Breast epithelium (tissue), 4 donors: ENCODE measurements at regions not wholly inside any gene's neighbourhood (a gene's known extent, or its start where the extent isn't known, plus 50 kb on each side); places are given as distances from the start of the nearest gene placed in this dataset.

ENCODE experiments used
- DNase-seq, 2 donors: peaks; one replicate each; pipeline ENCODE4 v3.0.0-alpha.2; 2019; ENCODE audit warnings: low spot score in 2 of 2
- H3K27ac ChIP-seq, 2 donors: fragments of 200-600 bp; sonication (generic) in 1 of 2; one replicate each; pipeline ENCODE4 v1.5.1; 2016 to 2019; ENCODE audit warnings: mild to moderate bottlenecking in 1 of 2
- H3K27me3 ChIP-seq, 2 donors: fragments of 200-600 bp; sonication (generic) in 1 of 2; one replicate each; pipeline versions ENCODE4 v1.5.1 to v1.6.0; 2017 to 2019; ENCODE audit warnings: control low read depth in 1 of 2, mild to moderate bottlenecking in 1 of 2
- H3K36me3 ChIP-seq: fragments of 200-600 bp; one replicate; pipeline ENCODE4 v1.5.1; 2019
- H3K4me1 ChIP-seq, 2 donors: fragments of 200-600 bp; sonication (generic); one replicate each; pipeline ENCODE4 v1.5.1; 2016 to 2019; ENCODE audit warnings: control low read depth in 1 of 2
- H3K4me3 ChIP-seq, 3 donors: fragments of 200-600 bp; sonication (generic); 1 replicate in 2 of 3; 2 replicates in 1 of 3; pipeline ENCODE4 v1.5.1; 2016 to 2019; ENCODE audit warnings: mild to moderate bottlenecking in 3 of 3, moderate library complexity in 2 of 3
- H3K9me3 ChIP-seq, 2 donors: fragments of 200-600 bp; sonication (generic) in 1 of 2; one replicate each; pipeline ENCODE4 v1.5.1; 2016 to 2019; ENCODE audit warnings: control low read depth in 1 of 2
- CTCF ChIP-seq, 3 donors: fragments of 450-650 bp; IDR thresholded peaks; one replicate each; pipeline ENCODE4 v1.5.1; 2016 to 2017; ENCODE audit warnings: antibody characterized with exemption in 3 of 3, mild to moderate bottlenecking in 3 of 3, moderate library complexity in 3 of 3
- POLR2A ChIP-seq: fragments of 450-650 bp; IDR thresholded peaks from one replicate; pipeline ENCODE4 v1.6.1; 2016; ENCODE audit warnings: antibody characterized with exemption, mild to moderate bottlenecking, moderate library complexity
- POLR2AphosphoS5 ChIP-seq, 3 donors: sonication (generic); formaldehyde crosslinking; IDR thresholded peaks; one replicate each; pipeline ENCODE4 v1.6.1; 2017; ENCODE audit warnings: antibody characterized with exemption in 3 of 3
- intact Hi-C: fragments of 100-400 bp; cut with DNase I; formaldehyde crosslinking; loops from one replicate; pipeline ENCODE4 v1.15.1; 2023; ENCODE audit warnings: low total_unique reads

- Histone ChIP-seq H3K4me3 (no peak overlapping the region), H3K36me3 (peaks cover 4% of the 10 kb centered on the region), H3K27me3 (no peaks in the 10 kb centered on the region), H3K4me1 (no peaks in the 10 kb centered on the region), H3K27ac (no peak overlapping the region), H3K9me3 (no peaks in the 10 kb centered on the region)
- DNase-seq, result no peak
- intact Hi-C loops, result no loop called here
- no peak for TF ChIP-seq POLR2A
- TF ChIP-seq CTCF (IDR thresholded peaks at IDR 0.05), result no peak
- TF ChIP-seq POLR2AphosphoS5 (IDR thresholded peaks at IDR 0.05), result no peak
These were observed 188.4 kb upstream of the GNPDA2 start for GRCh38 chr4:44914748-44915147.

- peaks cover 4% of the 10 kb centered on the region for H3K36me3 ChIP-seq
- no peaks in the 10 kb centered on the region for H3K4me1 ChIP-seq
- H3K27ac ChIP-seq, result no peak overlapping the region
- DNase-seq, result no peak
- H3K4me3 ChIP-seq, result no peak overlapping the region
- intact Hi-C loops, result no loop called here
- TF ChIP-seq POLR2AphosphoS5 (IDR thresholded peaks at IDR 0.05) (no peak), CTCF (IDR thresholded peaks at IDR 0.05) (no peak), POLR2A (no peak)
- no peaks in the 10 kb centered on the region for H3K9me3 ChIP-seq
- H3K27me3 ChIP-seq, result no peaks in the 10 kb centered on the region
These were observed 187.9 kb upstream of the GNPDA2 start for GRCh38 chr4:44914223-44914622.

GRCh38 chr4:44912980-44913379 is 186.6 kb upstream of the GNPDA2 start:
- H3K36me3 ChIP-seq, result peaks cover 4% of the 10 kb centered on the region
- intact Hi-C loops, result no loop called here
- no peak for TF ChIP-seq POLR2AphosphoS5 (IDR thresholded peaks at IDR 0.05)
- no peak for TF ChIP-seq CTCF (IDR thresholded peaks at IDR 0.05)
- no peak for TF ChIP-seq POLR2A

GRCh38 chr4:44908565-44908964 is 182.2 kb upstream of the GNPDA2 start:
- H3K27me3 ChIP-seq, result no peaks in the 10 kb centered on the region
- no peaks in the 10 kb centered on the region for H3K4me1 ChIP-seq
- no peaks in the 10 kb centered on the region for H3K36me3 ChIP-seq
- no peak overlapping the region for H3K27ac ChIP-seq
- intact Hi-C loops, result no loop called here
- DNase-seq, result no peak
- no peak overlapping the region for H3K4me3 ChIP-seq
- TF ChIP-seq CTCF (IDR thresholded peaks at IDR 0.05) (no peak), POLR2A (no peak), POLR2AphosphoS5 (IDR thresholded peaks at IDR 0.05) (no peak)
- H3K9me3 ChIP-seq, result no peaks in the 10 kb centered on the region

More at GRCh38 chr4:44912980-44913379, 186.6 kb upstream of the GNPDA2 start:
- Histone ChIP-seq H3K27ac (no peak overlapping the region), H3K4me3 (no peak overlapping the region), H3K9me3 (no peaks in the 10 kb centered on the region), H3K4me1 (no peaks in the 10 kb centered on the region), H3K27me3 (no peaks in the 10 kb centered on the region)
- no peak for DNase-seq

- no peak for DNase-seq
These were observed 145.9 kb upstream of the GNPDA2 start for GRCh38 chr4:44872246-44872645.

More at GRCh38 chr4:44872246-44872645, 145.9 kb upstream of the GNPDA2 start:
- no peak overlapping the region for H3K4me3 ChIP-seq
- intact Hi-C loops, result no loop called here
- H3K36me3 ChIP-seq, result no peaks in the 10 kb centered on the region
- no peaks in the 10 kb centered on the region for H3K4me1 ChIP-seq
- H3K27me3 ChIP-seq, result no peaks in the 10 kb centered on the region
- H3K27ac ChIP-seq, result no peak overlapping the region
- no peak for TF ChIP-seq CTCF (IDR thresholded peaks at IDR 0.05)
- no peaks in the 10 kb centered on the region for H3K9me3 ChIP-seq
